ENCODE measurements at regions not wholly inside any gene's neighbourhood (a gene's known extent, or its start where the extent isn't known, plus 50 kb on each side); places are given as distances from the start of the nearest gene placed in this dataset.
A peak's percentile ranks its signal among the peaks of the same experiment; 100 is the strongest.
"Not testable (repeated sequence)": the region's sequence is repeated elsewhere in the genome, so short reads cannot be mapped to it uniquely, and the experiment has no call there.

- no peak for DNase-seq (ENCODE audit: low spot score)
Observed at GRCh38 chr5:138702166-138703077, 50.8 kb upstream of the CTNNA1 start.

GRCh38 chr5:138701678-138702077 lies 51.5 kb upstream of the CTNNA1 start:
- no peak for DNase-seq (ENCODE audit: low spot score)

DNA sequence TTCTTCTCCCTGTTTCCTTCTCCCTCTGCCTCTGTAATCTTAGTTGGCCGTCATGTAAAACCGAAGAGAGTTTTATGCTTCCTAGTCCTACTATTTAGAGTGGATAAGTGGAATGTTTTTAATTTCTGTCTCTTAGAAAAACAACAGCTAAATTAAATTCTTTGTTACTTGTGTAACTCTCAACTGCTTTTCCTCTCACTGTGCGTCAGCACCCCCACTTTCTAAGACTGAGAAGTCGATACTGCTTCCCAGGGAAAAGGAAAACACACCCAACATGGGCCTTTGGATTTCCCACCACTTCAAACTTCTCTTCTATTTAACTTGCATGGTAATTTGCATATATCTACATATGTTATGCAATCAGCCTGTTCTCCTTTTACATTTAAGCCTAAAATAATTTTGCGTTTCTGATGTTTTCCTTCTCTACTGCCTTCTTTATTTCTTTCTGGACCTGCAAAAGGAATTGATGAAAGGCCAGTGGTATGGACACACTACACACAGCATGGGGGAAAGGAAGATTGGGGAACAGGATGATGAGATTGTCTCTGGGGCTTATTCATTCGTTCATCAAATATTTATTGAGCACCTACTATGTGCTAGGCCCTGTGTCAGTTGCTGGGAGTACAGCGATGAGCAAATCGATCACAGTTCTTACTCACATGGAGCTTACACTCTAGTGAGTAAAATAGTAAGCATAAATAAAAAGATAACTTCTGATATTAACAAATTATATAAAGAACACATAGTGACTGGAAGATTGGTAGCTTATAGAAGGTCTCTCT lies 52.5 kb upstream of the CTNNA1 start:
- DNase-seq (ENCODE audit: low spot score): no peak

DNA sequence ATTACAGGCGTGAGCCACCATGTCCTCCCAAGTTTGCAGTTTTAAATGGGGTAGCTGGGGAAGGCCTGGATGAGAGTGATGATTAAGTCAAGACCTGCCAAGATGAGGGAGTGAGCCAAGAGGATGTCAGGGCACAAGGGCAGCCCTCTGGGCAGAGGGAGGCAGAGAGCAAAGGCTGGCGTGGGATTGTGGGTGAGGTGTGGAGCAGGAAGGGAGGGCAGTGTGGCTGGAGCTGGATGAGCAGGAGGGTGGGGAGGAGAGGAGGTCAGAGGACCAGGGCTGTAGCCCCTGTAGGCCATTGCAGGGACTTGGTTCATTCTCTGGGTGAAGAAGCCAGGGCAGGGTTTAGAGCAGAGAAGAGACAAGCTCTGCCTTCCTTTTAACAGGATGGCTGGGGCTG lies 53.7 kb upstream of the CTNNA1 start:
- no peak for DNase-seq (ENCODE audit: low spot score)

- DNase-seq (ENCODE audit: low spot score): no peak
Observed at GRCh38 chr5:138698713-138699112, 54.5 kb upstream of the CTNNA1 start.

DNA sequence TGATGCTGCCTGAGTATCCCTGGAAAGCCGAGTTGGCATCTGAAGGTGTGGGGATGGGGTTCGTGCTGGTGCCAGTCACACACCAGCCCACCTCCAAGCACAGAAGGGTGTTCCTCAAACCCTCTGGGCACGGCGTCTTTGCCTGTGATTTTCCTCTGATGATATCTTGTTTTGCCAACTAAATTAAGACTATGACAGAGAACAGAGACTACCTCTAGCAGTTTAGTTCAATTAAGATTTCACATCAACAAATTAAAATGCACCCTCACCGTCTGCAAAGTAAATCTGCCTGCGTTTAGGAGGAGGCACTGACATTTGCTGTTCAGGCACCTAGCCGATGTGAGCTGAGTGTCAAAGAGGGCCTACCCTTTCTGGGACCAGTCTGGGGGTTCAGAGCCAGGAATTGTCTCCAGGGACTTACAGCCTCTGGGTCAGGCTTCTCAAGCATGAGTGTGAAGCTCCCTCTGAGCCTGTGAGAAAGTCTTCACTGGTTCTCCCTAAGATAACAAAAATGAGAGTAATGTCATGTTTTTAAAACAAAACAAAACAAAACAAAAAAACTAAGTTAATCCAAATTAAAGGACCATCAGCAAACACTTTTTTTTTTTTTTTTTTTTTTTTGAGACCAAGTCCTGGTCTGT lies 55.4 kb upstream of the CTNNA1 start:
- no peak for DNase-seq (ENCODE audit: low spot score)

GRCh38 chr5:138696501-138696900 lies 56.7 kb upstream of the CTNNA1 start:
- DNase-seq (ENCODE audit: low spot score): no peak

GRCh38 chr5:138695781-138696180 lies 57.4 kb upstream of the CTNNA1 start:
- no peak for DNase-seq (ENCODE audit: low spot score)

GRCh38 chr5:138694146-138694545 lies 59.1 kb upstream of the CTNNA1 start:
- DNase-seq (ENCODE audit: low spot score): no peak

GRCh38 chr5:138692370-138692769 lies 60.9 kb upstream of the CTNNA1 start:
- no peak for DNase-seq (ENCODE audit: low spot score)

GRCh38 chr5:138686668-138687067 lies 66.6 kb upstream of the CTNNA1 start:
- no peak for DNase-seq (ENCODE audit: low spot score)

GRCh38 chr5:138685193-138685745 lies 68.0 kb upstream of the CTNNA1 start:
- DNase-seq (ENCODE audit: low spot score): no peak

DNA sequence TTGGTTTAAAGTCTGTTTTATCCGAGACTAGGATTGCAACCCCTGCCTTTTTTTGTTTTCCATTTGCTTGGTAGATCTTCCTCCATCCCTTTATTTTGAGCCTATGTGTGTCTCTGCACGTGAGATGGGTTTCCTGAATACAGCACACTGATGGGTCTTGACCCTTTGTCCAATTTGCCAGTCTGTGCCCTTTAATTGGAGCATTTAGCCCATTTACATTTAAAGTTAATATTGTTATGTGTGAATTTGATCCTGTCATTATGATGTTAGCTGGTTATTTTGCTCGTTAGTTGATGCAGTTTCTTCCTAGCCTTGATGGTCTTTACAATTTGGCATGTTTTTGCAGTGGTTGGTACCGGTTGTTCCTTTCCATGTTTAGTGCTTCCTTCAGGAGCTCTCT lies 70.8 kb upstream of the CTNNA1 start:
- not testable (repeated sequence) for DNase-seq (ENCODE audit: low spot score)

- DNase-seq (ENCODE audit: low spot score): not testable (repeated sequence)
Observed at GRCh38 chr5:138678826-138679225, 74.4 kb upstream of the CTNNA1 start.

- no peak for DNase-seq (ENCODE audit: low spot score)
Observed at GRCh38 chr5:138677782-138678181, 75.4 kb upstream of the CTNNA1 start.

GRCh38 chr5:138676556-138677193 lies 76.5 kb upstream of the CTNNA1 start:
- DNase-seq (ENCODE audit: low spot score): no peak

- no peak for DNase-seq (ENCODE audit: low spot score)
Observed at GRCh38 chr5:138676002-138676401, 77.2 kb upstream of the CTNNA1 start.

DNA sequence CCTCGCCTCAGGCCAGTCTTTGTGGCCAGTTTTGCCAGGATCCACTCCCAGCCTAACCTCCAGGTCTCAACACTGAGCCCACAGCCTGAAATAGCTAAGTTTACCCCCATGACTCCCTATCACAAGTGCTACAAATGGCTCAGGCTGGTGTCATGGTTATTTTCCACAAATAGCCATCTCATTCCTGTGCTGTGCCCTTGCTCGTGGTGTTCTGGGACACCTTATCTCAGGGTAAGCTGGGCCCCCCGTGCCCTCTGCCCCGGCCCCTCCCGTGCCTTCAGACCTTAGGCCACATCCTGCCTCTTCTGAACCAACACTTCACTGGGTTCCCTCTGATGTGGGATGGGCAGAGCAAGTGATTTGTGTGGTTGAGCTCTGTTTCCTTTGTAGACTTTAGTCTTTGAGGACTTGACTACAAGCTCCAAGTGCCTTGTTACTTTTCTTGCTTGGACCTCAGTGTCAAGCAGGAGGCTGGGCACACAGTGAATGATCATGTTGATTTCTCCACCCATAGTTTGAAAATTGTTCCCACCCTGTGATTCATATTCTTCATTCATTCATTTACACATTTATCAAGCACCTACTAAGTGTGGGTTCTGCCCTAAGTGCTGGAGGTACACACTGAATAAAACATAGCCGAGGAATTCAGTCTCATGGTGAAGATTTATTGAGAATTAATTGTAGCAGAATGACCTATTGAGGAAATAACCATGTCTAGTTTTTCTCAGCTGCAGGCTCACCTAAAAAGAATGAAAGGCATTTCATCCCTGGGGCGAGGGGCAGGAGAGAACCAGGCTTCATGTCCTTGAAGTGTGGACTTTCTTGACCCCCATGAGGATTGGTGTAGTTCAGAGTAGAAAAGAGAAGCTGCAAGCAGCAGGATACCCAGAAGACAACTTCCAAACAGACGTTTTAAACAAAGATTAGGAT lies 84.5 kb upstream of the CTNNA1 start:
- DNase-seq (ENCODE audit: low spot score): peak; percentile 31

- not testable (repeated sequence) for DNase-seq (ENCODE audit: low spot score)
Observed at GRCh38 chr5:138667782-138668331, 85.4 kb upstream of the CTNNA1 start.

- DNase-seq (ENCODE audit: low spot score): no peak
Observed at GRCh38 chr5:138666226-138666742, 86.9 kb upstream of the CTNNA1 start.

Measured in CD4-positive, alpha-beta T cell treated with Interleukin-6 at 100 ng/mL for 8 hours (primary cell).